CD4-positive, alpha-beta T cell treated with Interleukin-4 for 1 hour (primary cell): ENCODE measurements at regions not wholly inside any gene's neighbourhood (a gene's known extent, or its start where the extent isn't known, plus 50 kb on each side); places are given as distances from the start of the nearest gene placed in this dataset.

ENCODE experiments used
- DNase-seq, 2 donors: peaks; one replicate each; pipeline ENCODE4 v3.0.0-alpha.2; 2020 to 2022

- peak; percentile 42 to 88 for DNase-seq
Observed at GRCh38 chr22:22422629-22423112, 85.9 kb downstream of the ZNF280B start.

DNA sequence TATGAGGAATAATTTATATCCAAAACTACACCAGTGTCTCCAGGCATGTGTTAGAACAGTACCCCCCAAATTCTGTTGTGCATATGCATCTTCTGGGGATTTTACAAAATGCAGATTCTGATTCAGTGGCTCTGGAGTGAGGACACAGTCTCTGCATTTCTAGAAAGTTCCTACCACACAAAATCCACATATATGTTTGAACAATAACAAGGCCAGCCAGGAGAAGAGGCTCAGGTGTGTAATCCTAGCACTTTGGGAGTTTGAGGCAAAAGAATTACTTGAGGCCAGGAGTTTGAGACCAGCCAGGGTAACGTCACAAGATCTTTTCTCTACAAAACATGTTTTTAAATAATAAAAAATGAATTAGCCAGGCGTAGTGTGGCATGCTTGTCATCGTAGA lies 84.9 kb downstream of the ZNF280B start:
- no peak for DNase-seq

- DNase-seq: no peak
Observed at GRCh38 chr22:22424210-22424800, 84.2 kb downstream of the ZNF280B start.

DNA sequence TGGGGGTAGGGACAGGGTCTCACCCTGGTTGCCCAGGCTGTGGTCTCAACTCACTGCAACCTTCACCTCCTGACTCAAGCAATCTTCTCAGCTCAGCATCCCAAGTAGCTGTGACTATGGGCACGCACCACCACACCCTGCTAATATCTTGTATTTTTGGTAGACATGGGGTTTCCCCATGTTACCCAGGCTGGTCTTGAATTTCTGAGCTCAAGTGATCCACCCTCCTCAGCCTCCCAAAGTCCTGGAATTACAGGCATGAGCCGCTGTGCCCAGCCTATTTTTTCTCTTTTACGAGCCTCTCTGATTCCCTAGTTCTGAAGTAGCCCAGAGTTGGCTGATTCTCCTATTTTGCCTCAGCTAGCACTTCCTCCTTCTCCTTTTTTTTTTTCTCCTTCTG lies 83.6 kb downstream of the ZNF280B start:
- no peak for DNase-seq

- DNase-seq: no peak
Observed at GRCh38 chr22:22425356-22425755, 83.2 kb downstream of the ZNF280B start.

GRCh38 chr22:22425783-22426624 lies 82.5 kb downstream of the ZNF280B start:
- no peak for DNase-seq

- DNase-seq: no peak
Observed at GRCh38 chr22:22427542-22428065, 80.9 kb downstream of the ZNF280B start.

- no peak for DNase-seq
Observed at GRCh38 chr22:22428222-22429098, 80.1 kb downstream of the ZNF280B start.

DNA sequence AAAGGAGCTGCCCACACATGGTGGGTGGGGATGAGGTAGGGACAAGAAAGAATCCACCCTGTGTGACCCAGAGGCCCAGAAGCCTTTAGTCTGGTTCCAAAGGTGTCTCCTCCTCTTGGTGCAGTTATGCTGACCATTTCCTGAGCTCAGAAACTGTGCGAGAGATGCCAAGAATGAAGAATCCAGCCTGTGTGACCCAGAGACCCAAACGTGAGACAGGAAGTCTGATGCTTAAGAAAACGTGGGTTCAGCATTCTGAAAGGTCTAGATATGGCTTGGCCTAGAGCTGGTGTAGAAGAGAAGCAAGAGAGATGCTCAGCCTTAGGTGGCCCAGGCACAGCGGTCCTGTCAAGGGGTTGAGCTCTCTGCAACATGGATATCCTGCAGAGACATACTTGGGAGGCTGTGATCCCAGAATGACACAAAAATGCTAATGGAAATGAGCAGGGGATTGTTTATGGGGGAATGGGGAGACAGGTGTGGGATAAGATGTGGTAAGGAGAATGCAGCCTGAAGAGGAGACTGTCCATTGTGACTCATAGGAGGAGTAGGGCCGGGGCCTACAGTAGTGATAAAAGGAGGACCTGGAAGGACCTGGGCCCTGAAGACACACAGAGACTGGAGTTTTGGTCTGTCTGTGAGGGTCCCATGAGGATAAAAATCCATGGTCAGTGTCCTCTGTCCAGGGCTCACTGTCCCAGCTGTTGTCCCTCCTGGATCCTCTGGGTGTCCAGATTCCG lies 79.0 kb downstream of the ZNF280B start:
- no peak for DNase-seq

DNA sequence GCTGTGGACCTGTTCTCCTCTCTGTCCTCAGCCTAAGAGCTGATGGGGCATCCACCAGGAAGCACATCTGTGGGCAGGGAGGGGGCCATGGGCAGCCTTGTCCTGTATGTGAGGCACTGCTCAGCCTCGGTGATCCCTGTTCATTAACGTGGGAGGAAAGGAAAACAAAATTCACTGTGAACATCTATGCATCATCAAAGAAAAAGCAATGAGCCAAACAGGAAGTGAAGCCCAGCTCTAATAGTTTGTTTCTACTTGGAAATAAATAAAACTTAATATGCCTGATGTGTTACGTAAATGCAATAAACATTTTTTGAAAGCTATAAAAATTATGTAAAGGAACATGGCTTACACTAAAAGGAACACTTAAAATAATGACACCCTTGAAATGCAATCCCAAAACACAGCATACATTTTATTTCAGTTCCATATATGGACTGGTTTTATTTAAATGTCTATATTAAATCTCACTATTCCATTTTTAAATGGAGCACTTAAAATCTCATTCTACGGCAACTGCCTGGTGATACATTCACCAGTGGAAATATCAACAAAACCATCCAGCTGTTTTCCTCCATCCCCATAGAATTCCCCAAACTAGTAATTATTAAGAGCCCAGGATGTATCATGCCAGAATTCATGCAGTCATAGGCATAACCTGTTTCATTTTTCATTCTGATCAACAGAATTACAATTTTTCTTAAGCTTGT lies 78.3 kb downstream of the ZNF280B start:
- no peak for DNase-seq

DNA sequence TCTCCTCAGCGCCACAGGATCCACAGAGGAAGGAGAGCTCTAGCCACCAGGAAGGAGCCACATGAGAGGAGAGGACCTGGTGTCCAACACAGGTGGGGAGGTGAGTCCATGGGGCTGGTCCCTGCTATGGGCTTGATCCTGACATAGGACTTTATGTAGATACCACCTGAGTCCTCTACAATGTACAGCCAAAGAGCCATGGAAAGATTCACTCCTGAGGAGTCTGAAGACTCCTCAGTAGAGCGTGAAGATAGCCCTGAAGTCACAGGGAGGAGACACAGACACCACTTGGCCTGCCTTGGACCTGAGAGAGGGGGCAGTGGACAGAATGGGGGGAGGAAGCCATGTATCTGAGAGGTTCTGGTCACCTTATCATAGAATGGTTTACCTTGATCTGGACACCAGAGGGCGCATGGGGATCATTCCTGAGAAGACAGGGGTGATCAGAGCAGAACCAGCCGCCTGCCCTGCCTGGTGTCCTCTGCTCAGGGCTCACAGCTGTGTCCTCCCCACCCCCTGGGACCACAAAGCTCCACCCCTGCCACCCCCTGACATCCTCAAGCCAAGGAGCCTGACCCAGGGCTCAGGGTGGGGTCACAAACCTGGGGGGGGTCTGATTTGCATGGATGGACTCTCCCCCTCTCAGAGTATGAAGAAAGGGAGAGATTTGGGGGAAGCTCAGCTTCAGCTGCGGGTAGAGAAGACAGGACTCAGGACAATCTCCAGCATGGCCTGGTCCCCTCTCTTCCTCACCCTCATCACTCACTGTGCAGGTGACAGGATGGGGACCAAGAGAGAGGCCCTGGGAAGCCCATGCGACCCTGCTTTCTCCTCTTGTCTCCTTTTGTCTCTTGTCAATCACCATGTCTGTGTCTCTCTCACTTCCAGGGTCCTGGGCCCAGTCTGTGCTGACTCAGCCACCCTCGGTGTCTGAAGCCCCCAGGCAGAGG lies 77.0 kb downstream of the ZNF280B start:
- DNase-seq: peak; percentile 49 to 70

DNA sequence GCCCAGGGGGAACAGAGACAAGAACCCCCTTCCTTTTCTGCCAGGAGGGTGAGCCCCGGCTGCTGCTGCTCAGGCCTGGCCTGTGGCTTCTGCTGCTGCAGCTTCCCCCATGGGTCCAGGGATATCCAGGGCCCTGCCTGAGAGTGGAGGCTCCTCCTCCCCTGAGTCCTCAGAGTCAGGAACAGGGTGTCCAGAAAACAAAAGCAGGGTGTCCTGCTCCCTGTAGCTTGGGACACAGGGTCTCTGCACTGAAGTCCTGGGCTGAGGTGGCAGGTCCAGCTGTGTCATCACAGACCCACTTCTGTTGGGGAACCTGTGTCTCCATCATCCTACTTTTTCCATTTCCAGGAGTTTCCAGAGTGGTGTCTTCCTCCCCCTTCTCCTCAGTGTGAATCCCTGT lies 76.1 kb downstream of the ZNF280B start:
- no peak for DNase-seq

DNA sequence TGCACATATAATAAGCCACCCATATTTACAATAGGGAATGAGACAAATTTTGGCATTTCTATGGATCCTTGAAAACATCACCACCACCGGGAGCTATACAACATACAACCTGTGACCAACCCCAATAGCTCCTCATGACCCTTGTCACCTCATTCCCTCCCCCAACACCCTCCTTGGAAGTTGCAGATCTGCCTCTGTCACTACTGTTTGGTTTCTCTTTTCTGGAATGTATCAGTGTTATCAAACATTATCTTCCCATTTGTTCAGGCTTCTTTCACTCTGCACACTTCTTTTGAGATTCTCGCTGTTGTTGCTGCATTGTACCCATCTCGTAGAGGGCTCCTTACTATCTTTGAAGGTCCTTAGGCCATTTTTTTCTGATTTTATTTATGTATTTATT lies 75.6 kb downstream of the ZNF280B start:
- DNase-seq: no peak

DNA sequence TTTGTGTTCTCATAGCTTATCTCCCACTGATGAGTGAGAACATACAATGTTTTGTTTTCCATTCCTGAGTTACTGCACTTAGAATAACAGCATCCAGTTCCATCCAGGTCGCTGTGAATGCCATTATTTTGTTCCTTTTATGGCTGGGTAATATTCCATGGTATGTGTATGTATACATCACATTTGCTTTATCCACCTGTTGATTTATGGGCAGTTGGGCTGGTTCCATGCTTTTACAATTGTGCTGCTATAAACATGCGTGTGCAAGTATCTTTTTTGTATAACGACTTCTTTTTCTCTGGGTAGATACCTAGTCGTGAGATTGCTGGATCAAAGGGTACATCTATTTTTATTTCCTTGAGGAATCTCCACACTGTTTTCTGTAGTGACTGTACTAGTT lies 74.8 kb downstream of the ZNF280B start:
- no peak for DNase-seq
